Gastroesophageal sphincter (tissue), 3 donors: ENCODE measurements at regions not wholly inside any gene's neighbourhood (a gene's known extent, or its start where the extent isn't known, plus 50 kb on each side); places are given as distances from the start of the nearest gene placed in this dataset.

ENCODE experiments used
- CTCF ChIP-seq, 4 experiments: fragments of 200-600 bp in 2 of 4; fragments of 450-650 bp in 2 of 4; sonication (generic) in 1 of 4; IDR thresholded peaks; one replicate each; pipeline ENCODE4 v1.5.1; 2017 to 2019; ENCODE audit warnings: antibody characterized with exemption in 4 of 4, mild to moderate bottlenecking in 2 of 4, moderate library complexity in 2 of 4
- EP300 ChIP-seq: sonication (generic); formaldehyde crosslinking; IDR thresholded peaks from one replicate; pipeline ENCODE4 v1.6.1; 2017; ENCODE audit warnings: antibody characterized with exemption, mild to moderate bottlenecking

- TF ChIP-seq EP300 = no peak
- TF ChIP-seq CTCF (IDR thresholded peaks at IDR 0.05) = no peak
These were observed 950.3 kb downstream of the SOCS6 start for GRCh38 chr18:71238974-71239624.
